K562 (cell line): ENCODE measurements at regions not wholly inside any gene's neighbourhood (a gene's known extent, or its start where the extent isn't known, plus 50 kb on each side); places are given as distances from the start of the nearest gene placed in this dataset.

Source experiments
- ARID2 ChIP-seq: fragments of 450-650 bp; IDR thresholded peaks from 2 replicates; pipeline ENCODE4 v1.6.1; 2017; ENCODE audit warnings: antibody characterized with exemption, mild to moderate bottlenecking
- ARNT ChIP-seq, 2 experiments: fragments of 450-650 bp; IDR thresholded peaks; 2 replicates each; pipeline ENCODE4 v1.6.1; 2016; ENCODE audit warnings: mild to moderate bottlenecking in 1 of 2
- BRD9 ChIP-seq: fragments of 450-650 bp; IDR thresholded peaks from 2 replicates; pipeline ENCODE4 v1.6.1; 2018; ENCODE audit warnings: low read depth; ENCODE audit not compliant: partially characterized antibody
- CSDE1 ChIP-seq, 2 experiments: fragments of 450-650 bp; IDR thresholded peaks; 2 replicates each; pipeline ENCODE4 v1.6.1; 2016; ENCODE audit warnings: mild to moderate bottlenecking in 1 of 2
- E2F6 ChIP-seq, 2 experiments: IDR thresholded peaks; 2 replicates each; pipeline ENCODE4 v1.6.1; 2011; ENCODE audit warnings: borderline replicate concordance in 1 of 2, control low read depth in 1 of 2, low read depth in 1 of 2, low read length in 1 of 2, mild to moderate bottlenecking in 1 of 2, mixed read lengths in 1 of 2, moderate library complexity in 1 of 2; ENCODE audit not compliant: insufficient read depth in 1 of 2, insufficient read length in 1 of 2, poor library complexity in 1 of 2, severe bottlenecking in 1 of 2; ENCODE audit errors: extremely low read depth in 1 of 2
- EHMT2 ChIP-seq: fragments of 450-650 bp; IDR thresholded peaks from 2 replicates; pipeline ENCODE4 v1.6.1; 2018; ENCODE audit warnings: antibody characterized with exemption
- KAT2B ChIP-seq: IDR thresholded peaks from one replicate; pipeline ENCODE4 v1.6.1; 2012; ENCODE audit warnings: low read depth, mild to moderate bottlenecking, control low read depth, inconsistent platforms, low read length, moderate library complexity
- MNT ChIP-seq, 2 experiments: fragments of 450-650 bp; conservative IDR thresholded peaks; 2 replicates each; pipeline ENCODE4 v1.6.1; 2017; ENCODE audit warnings: mild to moderate bottlenecking in 2 of 2, moderate library complexity in 2 of 2
- MTF1 ChIP-seq: fragments of 250-450 bp; sonication (Bioruptor Pico); IDR thresholded peaks from 2 replicates; pipeline ENCODE4 v1.9.0; 2021; ENCODE audit warnings: moderate library complexity, mild to moderate bottlenecking, inconsistent platforms, borderline replicate concordance
- MYBL2 ChIP-seq, 2 experiments: fragments of 450-650 bp in 1 of 2; sonication (generic) in 1 of 2; formaldehyde crosslinking in 1 of 2; IDR thresholded peaks; 2 replicates each; pipeline versions ENCODE4 v1.6.1 to v1.8.1; 2017 to 2022; ENCODE audit warnings: borderline replicate concordance in 1 of 2, inconsistent platforms in 1 of 2, low read depth in 1 of 2, mild to moderate bottlenecking in 1 of 2, missing genetic modification reagents in 1 of 2, moderate library complexity in 1 of 2
- PTRF ChIP-seq: fragments of 450-650 bp; IDR thresholded peaks from 2 replicates; pipeline ENCODE4 v1.6.1; 2016; ENCODE audit warnings: mild to moderate bottlenecking, missing genetic modification characterization, missing compliant biosample characterization
- RFX7 ChIP-seq: fragments of 250-450 bp; sonication (Bioruptor Pico); IDR thresholded peaks from 2 replicates; pipeline ENCODE4 v1.5.1; 2021; ENCODE audit warnings: mild to moderate bottlenecking
- TFAP4 ChIP-seq: sonication (generic); formaldehyde crosslinking; IDR thresholded peaks from 2 replicates; pipeline ENCODE4 v1.8.0; 2022; ENCODE audit warnings: missing genetic modification reagents, mild to moderate bottlenecking, moderate library complexity, borderline replicate concordance
- ZKSCAN8 ChIP-seq: fragments of 200-800 bp; sonication (Bioruptor generic); IDR thresholded peaks from 2 replicates; pipeline ENCODE4 v1.6.1; 2016; ENCODE audit warnings: missing genetic modification characterization, missing compliant biosample characterization
- ZNF274 ChIP-seq: IDR thresholded peaks from 2 replicates; pipeline ENCODE4 v1.6.1; 2011; ENCODE audit warnings: low read depth, mild to moderate bottlenecking, low read length, moderate library complexity, borderline replicate concordance
- ZNF583 ChIP-seq: fragments of 250-450 bp; sonication (Bioruptor Pico); IDR thresholded peaks from 2 replicates; pipeline ENCODE4 v1.4.0; 2020

- no peak for TF ChIP-seq KAT2B
- no peak for TF ChIP-seq ZNF274
- TF ChIP-seq ARNT (IDR thresholded peaks at IDR 0.05) = no peak
- TF ChIP-seq PTRF (tag) = no peak
- no peak for TF ChIP-seq MNT (conservative IDR thresholded peaks at IDR 0.05)
- TF ChIP-seq ARID2 = no peak
- TF ChIP-seq ZNF583 (CRISPR knock-in tag) = no peak
- TF ChIP-seq EHMT2 = peak; percentile 64; the same call in 1 of the 2 replicates
- no peak for TF ChIP-seq BRD9
- TF ChIP-seq MYBL2 (IDR thresholded peaks at IDR 0.05; ENCODE audit: low read depth) = no peak
- no peak for TF ChIP-seq MYBL2 (CRISPR knock-in tag; IDR thresholded peaks at IDR 0.05; ENCODE audit: borderline replicate concordance)
- no peak for TF ChIP-seq MTF1
- no peak for TF ChIP-seq ZKSCAN8 (CRISPR knock-in tag)
- TF ChIP-seq RFX7 (CRISPR knock-in tag) = no peak
- no peak for TF ChIP-seq CSDE1 (IDR thresholded peaks at IDR 0.05)
- TF ChIP-seq E2F6 (IDR thresholded peaks at IDR 0.05; ENCODE audit: borderline replicate concordance in 1 of 2, extremely low read depth in 1 of 2, insufficient read depth in 1 of 2, insufficient read length in 1 of 2, low read depth in 1 of 2, low read length in 1 of 2, poor library complexity in 1 of 2, severe bottlenecking in 1 of 2) = peak; percentile 15 to 72
- TF ChIP-seq TFAP4 (CRISPR knock-in tag) = no peak
Observed at GRCh38 chr19:27794494-27795042, 1418.4 kb downstream of the UQCRFS1 start (continued).
